ENCODE measurements at regions not wholly inside any gene's neighbourhood (a gene's known extent, or its start where the extent isn't known, plus 50 kb on each side); places are given as distances from the start of the nearest gene placed in this dataset.
A peak's percentile ranks its signal among the peaks of the same experiment; 100 is the strongest.

DNA sequence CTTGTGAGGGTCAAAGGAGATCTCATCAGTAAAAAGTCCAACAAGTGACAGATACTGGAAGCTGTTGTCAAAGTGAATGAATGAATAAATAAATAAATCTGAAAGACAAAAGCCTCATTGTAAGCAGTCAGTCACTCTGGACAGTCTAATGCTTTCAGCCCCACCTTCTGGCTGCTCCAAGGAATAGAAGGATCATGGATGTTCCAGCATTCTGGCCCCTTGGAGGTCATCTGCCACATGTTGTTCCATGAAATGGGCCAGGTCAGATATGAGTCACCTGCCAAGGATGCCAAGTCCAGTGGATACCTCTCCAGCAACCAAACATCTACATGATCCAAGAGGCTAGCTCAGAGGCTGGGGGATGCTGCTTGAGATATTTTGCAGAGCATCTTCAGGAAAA is 185.6 kb downstream of the BMP7 start:
- no peak for DNase-seq (ENCODE audit: low read depth in 2 of 2)

DNA sequence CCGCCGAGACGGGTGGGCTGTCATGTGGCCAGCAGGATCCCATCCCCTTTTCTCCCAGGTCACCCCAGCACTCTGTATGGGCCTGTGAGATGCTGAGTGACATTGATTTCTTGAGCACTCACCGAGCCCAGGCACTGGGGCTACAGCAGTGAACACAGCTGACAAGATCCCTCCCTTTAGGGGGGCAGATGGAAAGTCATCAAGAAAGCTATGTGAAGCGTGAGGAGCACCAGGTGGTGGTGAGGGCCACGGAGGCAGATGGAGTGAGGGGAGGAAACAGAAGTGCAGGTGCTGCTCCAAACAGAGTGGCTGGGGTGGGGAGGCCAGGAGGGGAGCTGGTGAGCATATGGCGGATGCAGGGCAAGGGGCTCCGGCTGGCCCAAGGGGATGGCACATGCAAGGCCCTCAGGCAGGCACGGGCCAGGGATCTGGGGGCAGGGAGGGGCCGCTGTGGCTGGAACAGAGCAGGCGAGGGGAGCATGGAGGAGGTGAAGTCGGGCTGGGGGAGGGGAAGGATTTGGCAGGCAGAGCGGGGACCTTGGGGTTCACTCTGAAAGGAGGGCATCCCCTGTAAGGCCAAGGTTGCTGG is 184.0 kb downstream of the BMP7 start:
- DNase-seq (ENCODE audit: low read depth in 2 of 2) = no peak

DNA sequence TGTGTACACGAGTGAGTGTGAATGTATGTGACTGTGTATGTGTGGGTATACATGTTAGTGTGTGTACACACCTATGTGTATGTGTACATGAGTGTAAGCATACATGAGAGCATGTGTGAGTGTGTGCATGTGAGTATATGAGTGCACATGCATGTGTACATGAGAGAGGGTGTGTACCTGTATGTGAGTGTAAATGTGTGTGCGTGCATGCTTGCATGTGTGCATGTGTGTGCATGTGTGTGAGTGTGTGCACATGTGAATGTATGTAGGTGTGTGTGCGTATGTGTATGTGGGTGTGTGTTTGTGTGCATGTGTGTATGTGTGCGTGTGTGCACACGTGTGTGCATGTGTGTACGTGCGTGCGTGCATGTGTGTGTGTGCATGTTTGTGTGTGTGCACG is 183.4 kb downstream of the BMP7 start:
- no peak for DNase-seq (ENCODE audit: low read depth in 2 of 2)

DNA sequence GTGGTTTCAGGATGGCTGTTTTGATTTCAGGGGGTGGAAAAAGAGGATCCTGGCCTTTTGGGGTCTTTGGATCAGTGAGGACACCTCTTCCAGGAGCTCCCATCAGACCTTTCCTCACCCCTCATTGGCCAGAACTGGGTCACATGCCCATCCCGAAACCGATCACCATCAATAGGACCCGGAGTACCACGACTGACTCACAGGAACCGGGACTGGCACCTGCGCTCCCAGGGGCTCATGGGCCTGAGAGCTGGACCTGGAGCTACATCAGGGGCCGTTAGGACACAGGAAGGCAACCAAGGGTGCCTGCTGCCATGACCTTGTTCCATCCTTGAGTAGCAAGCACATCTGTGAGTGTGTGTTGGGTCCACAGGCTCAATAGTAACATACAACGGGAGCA is 180.4 kb downstream of the BMP7 start:
- DNase-seq (ENCODE audit: low read depth in 2 of 2) = no peak

DNA sequence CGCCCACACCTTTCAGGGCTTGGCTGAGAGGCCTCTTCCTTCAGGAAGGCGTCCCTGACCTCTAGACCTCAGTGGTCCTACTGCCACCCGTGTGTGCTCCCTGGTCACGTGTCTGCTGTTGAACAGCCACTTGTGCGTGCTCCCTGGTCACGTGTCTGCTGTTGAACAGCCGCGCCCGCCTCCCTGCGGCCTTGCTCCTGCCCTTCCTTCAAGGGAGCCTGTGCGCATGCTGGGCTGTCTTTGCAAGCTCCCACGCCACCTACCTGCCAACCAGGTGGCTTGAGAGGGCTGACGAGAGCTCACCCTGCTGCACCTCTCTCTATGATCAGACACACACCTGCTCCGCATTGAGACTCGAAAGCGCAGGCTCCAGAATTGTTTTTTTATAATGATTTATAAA is 179.3 kb downstream of the BMP7 start:
- DNase-seq (ENCODE audit: low read depth in 2 of 2) = no peak

DNA sequence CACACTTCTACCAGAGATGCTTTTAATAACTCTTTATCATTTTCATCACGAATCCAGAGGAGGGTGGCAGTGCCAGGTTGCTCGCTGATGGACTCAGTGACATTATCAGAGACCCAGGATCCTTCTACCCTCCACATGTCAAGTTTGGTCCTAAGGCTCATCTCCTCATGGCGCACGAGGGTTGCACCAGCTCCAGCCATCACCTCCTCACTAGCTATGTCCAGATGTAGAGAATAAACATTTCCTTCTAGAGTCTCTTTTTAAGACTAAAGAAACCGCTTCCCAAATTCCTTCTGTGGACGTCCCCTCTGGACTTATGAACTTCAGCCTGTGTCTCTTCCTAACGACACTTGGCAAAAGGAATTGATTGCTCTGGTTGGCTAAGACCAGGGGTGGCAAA is 178.7 kb downstream of the BMP7 start:
- no peak for DNase-seq (ENCODE audit: low read depth in 2 of 2)

DNA sequence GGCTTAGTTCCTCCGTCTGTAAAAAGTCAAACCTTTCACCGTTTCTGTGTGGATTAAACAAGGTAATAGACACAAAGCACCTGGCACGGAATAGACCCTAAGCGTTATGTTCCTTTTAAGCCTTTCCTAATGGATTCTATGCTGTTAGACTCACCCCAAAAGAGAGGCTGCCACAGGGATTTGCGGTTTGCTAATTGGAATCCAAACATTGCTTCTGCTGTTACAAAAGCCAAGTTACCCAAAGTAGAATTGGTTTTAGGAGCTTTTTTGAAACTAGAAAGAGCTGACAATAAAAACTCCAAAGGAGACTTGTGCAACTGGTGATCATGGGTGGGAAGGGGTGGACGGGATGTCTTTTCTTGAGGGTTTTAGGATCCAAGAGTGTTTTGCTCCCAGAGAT is 178.0 kb downstream of the BMP7 start:
- DNase-seq (ENCODE audit: low read depth in 2 of 2) = no peak

DNA sequence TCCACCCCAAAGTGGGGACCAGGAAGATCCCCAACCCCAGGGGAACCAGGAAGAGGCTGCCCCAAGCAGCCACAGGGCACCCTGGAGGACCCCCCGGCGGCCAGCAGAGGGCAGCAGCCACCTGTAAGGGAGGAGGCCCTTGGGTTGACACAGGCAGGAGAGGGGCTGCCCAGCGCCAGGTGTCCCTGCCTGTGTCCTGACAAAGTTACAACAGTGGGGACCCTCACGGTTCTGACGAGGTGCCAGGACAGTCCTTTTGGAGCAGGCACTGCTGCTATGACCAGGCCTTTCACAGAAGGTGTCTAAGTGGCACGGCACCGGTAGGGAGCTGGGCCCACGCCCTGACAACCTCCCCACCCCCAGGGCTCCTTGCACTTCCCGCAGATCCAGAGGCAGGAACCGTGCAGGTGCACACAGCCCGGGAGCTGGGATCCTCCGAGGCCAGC is 176.7 kb downstream of the BMP7 start:
- peak in 1 of 2 donors; percentile 25 for DNase-seq (ENCODE audit: low read depth in 2 of 2)

DNA sequence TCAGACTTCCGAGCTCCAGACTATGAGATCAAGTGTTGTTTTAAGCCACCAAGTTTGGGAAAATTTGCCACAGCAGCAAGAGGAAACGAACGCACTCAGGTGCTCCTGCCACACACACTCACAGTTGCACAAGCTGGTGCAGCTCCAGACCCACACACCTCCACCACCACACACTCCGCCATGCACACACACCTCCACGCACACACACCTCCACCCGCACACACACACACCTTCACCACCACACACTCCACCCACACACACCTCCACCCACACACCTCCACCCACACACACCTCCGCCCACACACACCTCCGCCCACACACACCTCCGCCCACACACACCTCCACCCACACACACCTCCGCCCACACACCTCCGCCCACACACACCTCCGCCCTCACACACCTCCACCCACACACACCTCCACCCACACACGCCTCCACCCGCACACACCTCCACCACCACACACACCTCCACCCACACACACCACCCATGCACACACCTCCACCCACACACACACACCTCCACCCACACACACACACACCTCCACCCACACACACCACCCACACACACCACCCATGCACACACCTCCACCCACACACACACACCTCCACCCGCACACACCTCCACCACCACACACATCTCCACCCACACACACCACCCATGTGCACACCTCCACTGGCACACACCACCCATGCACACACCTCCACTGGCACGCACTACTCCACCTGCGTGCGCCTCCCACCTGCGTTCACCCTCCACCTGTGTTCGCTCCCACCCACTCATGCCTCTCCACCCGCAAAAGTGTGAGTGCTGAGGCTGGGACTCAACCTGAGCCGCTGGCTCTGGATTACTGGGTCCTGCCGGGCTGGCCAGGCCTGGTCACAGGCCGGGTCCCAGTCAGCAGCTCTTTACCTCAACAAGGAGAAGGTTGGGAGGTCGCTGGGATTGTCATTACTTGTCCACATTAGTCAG is 175.6 kb downstream of the BMP7 start:
- DNase-seq (ENCODE audit: low read depth in 2 of 2) = no peak

DNA sequence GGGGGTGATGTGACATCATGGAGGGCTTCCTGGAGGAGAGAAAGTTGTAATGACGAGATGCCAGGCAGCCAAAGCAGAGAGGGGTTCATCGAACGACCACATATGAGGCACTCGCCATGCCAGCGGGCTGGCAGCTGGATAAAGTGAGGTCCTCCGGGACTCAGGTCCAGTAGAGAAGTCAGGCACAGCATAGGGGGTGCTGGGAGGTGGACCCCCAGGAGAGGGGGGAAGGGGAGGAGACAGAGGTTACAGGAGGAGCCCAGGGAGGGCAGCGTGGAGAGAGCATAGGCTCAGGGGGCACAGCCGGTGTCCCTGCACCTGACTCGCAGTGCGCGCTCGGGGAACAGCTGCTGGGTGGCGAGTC is 174.7 kb downstream of the BMP7 start:
- DNase-seq (ENCODE audit: low read depth in 2 of 2) = no peak

DNA sequence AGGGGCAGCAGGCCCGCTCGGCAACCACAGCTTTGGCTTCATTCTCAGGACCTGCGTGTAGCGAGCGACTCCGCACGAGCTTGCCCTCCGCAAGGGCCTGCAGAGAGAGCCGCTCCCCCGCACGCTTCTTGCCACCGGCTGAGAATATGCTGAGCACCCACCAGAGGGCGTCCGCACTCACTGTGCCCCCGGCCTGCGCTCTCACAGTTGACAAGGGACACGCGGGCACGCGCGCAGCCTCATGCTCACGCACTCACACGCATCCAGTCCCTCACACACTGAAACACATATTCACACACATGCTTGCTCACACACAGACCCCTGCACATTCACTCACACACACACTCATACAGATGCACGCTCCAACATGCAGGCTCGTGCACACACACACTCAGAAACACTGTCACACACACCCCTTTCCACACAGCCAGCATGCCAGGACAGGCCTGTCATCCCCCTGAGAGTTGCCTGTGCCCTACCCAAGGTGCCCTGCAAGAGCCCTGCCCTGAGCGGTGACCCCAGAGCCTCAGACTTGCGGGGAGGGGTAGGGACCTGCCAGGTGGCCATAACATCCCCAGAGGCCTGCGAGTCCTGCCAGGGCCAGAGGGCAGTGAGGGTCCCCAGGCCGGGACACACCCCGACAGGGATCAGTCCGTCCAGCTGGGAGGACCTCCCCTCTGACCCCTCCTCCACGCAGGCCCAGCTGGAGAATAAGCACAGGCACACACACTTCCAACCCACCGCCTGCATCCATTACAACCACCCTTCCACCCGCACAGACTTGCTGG is 174.1 kb downstream of the BMP7 start:
- peak; percentile 9 to 13 for DNase-seq (ENCODE audit: low read depth in 2 of 2)

DNA sequence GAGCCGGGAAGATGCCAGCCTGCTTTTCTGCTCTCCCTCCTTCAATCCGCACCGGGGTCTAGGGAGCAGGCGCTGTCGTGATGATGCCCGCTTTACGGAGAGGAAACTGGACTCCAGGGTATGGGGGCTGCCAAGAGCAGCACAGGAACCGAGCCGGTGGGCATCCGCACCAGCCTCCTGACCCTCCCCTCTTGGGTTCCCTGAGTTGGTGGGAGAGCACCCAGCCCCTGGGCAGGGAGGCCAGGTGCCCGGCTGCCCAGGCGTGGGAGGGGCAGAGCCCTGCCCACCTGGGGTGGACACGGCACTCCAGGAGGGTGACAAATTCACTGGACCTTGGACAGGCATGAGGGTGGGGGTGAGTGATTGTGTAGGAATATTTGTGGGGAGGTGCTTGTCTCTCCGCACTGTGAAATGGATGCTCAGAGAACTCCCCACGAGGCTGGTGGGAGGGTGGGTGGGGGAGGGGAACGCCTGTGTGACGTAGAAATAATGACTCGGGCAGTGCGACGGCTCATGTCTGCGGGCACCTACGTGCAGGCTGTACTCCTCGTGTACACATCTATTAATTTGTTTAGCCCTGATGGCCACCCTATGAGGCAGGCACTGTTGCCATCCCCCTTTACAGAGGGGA is 173.4 kb downstream of the BMP7 start:
- no peak for DNase-seq (ENCODE audit: low read depth in 2 of 2)

DNA sequence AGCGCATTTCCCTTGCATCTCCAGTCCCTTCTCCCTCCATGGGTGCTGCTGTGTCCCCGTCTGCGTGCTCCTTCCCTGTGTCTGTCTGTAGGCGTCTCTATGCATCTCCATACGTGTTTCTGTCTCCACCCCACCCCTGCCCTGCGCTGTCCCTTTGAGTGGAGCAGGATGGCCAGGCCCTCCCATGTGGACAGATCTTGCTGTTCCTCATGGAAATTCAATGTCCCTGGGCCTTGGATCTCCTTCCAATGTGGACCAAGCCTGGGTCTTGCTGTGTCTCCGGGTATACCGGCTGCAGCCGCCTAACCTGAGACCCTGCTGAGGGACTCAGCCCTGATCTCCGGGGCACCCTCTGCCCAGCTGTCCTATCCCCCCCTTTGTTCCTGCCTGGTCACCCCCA is 172.7 kb downstream of the BMP7 start:
- DNase-seq (ENCODE audit: low read depth in 2 of 2) = no peak

DNA sequence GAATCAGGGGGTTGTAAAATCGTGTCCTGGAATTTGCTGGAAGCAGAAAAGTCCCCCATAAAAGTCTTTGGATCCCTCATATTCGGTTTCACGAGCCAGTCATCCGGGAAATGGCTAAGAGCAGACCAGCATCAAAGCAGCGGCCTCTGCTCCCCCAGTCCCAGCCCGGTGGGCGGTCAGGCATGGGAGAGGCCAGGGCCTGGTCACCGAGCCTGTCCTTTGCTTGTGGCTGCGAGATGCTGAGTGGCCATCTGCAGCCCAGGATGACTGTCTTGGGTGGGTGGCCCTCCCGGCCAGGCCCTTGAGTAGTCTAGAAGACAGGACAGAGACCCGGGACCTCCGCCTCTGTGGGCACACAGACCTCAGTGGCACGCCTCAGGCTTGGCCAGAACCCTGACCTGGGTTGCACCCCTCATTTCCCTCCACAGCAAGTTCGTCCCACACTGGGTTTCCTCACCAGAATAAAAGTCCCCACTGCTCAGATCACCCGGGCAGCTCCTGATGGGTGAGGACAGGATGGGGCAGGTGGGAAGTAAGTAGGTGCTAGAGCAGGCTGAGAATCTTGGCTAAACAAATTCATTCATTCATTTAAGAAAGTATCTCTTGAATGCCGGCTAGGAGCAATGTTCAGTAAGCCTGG is 172.1 kb downstream of the BMP7 start:
- DNase-seq (ENCODE audit: low read depth in 2 of 2) = no peak

DNA sequence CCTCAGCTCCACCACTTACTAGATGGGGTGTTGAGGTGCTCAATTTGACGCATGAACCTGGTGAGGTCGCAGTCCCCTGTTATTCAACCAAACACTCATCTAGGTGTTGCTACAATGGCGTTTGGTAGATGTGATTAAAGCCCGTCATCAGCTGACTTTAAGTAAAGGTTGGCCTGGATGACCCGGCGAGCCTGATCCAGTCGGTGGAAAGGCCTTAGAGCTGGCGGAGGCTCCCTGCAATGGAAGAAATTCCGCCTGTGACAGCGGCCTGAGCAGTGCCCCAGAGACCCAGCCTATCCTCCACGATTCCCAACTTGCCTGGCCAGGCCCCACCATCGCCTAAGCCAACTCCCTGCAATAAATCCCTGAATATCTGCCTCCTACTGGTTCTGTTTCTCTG is 171.4 kb downstream of the BMP7 start:
- DNase-seq (ENCODE audit: low read depth in 2 of 2) = no peak

DNA sequence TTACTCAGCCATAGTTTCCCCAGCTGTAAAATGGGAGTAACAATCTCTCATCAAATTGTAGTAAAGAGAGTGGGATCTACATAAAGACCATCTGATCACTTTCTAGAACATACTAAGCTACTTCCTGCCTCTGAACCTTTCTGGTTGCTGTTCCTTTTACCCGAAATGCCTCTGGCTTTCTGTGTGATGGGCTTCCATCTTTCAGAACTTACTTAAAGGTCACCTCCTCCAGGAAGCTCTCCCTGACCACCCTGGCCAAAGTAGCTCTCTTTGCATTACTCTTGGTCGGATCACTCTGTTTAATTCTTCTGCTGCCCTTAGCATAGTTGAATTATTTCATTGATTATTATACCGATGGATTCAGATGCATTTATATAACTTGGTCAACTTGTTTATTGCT is 171.0 kb downstream of the BMP7 start:
- no peak for DNase-seq (ENCODE audit: low read depth in 2 of 2)

DNA sequence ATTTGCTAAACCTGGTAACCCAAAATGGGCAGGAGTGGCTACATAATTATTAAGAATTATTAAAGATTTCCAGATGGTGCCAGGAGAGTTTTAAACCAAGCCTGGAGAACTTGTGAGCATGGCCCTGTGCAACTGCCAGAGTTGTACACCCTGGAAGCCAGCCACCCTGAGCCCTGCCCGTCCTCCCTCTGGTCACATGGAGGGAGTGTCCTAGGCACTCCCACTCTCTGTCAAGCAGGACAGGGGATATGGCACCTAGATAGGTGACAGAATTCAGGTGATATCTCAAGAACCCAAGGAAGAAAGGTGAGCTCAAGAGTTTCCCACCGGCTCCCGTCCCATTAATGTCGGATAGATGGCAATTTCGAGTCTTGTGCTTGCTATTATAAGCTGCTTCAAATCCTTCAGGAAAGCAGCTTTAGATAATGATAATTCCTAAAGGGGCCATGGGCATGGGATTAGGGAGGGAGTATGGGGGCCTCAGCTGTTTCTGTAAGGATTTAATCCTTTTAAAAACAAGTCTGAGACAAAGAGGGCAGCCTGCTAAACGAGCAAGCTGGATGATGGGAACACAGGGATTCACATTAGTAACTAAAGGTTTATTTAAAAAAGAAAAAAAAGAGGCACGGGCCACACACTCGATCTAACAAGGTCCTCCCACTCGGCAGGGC is 169.1 kb downstream of the BMP7 start:
- no peak for DNase-seq (ENCODE audit: low read depth in 2 of 2)

DNA sequence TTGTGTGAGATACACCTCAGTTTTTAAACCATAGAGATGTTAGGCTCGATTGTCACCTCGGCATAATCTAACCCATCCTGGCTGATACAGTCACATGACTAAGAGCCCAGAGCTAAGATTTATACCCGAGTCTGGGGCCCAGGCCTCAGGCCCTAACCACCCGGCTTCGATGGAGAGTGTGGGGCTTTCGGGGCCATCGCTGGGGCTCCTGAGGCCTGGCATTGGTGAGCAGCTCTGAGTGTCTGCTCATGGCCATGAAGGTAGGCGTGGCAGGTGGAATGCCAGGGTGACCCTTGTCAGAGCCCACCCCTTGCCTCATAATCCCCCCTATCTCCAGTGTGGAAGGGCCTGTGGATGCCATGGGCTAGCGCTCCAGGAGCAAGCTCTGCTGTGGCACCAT is 164.3 kb downstream of the BMP7 start:
- no peak for DNase-seq (ENCODE audit: low read depth in 2 of 2)

DNA sequence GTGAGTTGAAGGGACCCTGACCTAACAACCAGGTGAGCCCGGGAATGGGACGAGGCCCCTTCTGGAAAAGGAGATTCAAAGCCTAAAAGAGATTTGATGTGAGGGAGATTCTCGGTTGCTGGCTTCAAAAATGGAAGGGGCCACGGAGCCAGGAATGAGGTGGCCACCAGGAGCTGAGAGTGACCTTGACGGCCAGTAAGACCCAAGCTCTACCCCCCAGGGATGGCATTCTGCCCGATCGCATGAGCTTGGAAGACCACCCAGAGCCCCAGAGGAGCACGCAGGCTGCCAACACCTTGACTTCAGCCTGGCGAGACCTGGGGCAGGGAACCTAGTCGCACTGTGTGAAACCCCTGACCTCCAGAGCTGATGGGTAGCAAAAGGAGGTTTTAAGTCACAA is 163.9 kb downstream of the BMP7 start:
- DNase-seq (ENCODE audit: low read depth in 2 of 2) = no peak

DNA sequence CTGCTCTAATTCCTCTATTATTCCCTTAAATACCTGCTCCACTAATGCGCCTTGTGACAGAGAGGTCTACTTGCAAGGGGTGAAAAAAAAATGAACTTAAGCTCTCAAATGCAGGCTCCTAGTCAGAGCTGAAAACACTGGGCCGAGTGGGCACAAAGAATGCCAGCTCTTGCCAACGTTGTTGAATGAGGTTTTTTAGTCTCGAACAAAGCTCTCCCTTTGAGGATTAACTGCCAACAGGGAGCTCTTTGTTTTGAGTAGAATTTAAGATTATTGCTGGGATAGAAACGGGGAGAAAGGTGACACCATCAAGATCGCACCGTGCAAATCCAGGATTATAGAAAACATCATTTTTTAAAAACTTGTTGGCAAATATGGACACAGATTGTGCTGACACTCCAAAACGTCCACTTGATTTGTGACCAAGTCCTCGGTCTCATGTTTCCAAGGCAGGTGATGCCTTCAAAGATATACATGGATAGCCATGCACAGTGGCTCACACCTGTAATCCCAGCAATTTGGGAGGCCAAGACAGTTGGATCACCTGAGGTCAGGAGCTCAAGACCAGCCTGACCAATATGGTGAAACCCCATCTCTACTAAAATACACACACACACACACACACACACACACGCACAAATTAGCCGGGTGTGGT is 163.2 kb downstream of the BMP7 start:
- no peak for DNase-seq (ENCODE audit: low read depth in 2 of 2)

DNA sequence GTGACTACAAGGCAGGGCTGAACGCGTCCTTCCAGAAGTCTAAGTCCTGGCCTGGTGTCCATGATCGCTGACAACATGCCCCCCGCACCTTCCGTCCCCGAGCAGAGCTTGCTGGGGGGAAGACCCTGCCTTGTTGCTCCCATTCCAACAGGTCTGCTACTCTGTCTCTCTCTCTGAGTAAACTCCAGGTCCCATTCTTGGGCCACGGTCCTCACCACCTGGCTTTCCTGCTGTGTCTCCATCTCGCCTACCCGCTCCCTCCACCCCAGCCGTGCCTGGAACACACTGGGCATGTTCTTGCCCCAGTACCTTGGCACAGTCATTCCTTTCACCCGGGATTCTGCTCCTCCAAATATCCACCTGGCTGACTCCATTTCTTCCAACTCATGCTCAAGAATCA is 162.3 kb downstream of the BMP7 start:
- no peak for DNase-seq (ENCODE audit: low read depth in 2 of 2)

All from stimulated activated CD8-positive, alpha-beta memory T cell treated with anti-CD3 and anti-CD28 coated beads, Interleukin-2, amount 100 ng/mL, for 1 hour (primary cell).